ENCODE measurements at regions not wholly inside any gene's neighbourhood (a gene's known extent, or its start where the extent isn't known, plus 50 kb on each side); places are given as distances from the start of the nearest gene placed in this dataset.

- no peaks in the 10 kb centered on the region for H3K36me3 ChIP-seq (replicated peaks in 1 of 2; ENCODE audit: insufficient read depth in 1 of 2, low read depth in 2 of 2)
- ATAC-seq = no peak
- intact Hi-C loops (cut with DNase I) = no loop called here
- H3K27ac ChIP-seq = no peak overlapping the region
- DNase-seq = no peak
- no peaks in the 10 kb centered on the region for H3K4me1 ChIP-seq
- TF ChIP-seq CTCF (IDR thresholded peaks at IDR 0.05) (no peak), POLR2A (IDR thresholded peaks at IDR 0.05) (no peak)
- H3K27me3 ChIP-seq = no peaks in the 10 kb centered on the region
- no peak overlapping the region for H3K4me3 ChIP-seq
- no peaks in the 10 kb centered on the region for H3K9me3 ChIP-seq
- WGBS, 2 donors = 65 to 85% methylated on average over 1 of the region's 1 CpG
Observed at GRCh38 chr9:21574261-21574660, 92.1 kb upstream of the IFNE start.

- Histone ChIP-seq H3K4me3 (no peak overlapping the region), H3K9me3 (no peaks in the 10 kb centered on the region), H3K27ac (no peak overlapping the region), H3K36me3 (replicated peaks in 1 of 2; ENCODE audit: insufficient read depth in 1 of 2, low read depth in 2 of 2) (no peaks in the 10 kb centered on the region), H3K4me1 (no peaks in the 10 kb centered on the region), H3K27me3 (no peaks in the 10 kb centered on the region)
- whole genome bisulfite sequencing, 2 donors = 46 to 49% methylated on average over 7 of the region's 7 CpGs
- TF ChIP-seq CTCF (IDR thresholded peaks at IDR 0.05) (no peak), POLR2A (IDR thresholded peaks at IDR 0.05) (no peak)
- intact Hi-C loops (cut with DNase I) = no loop called here
- ATAC-seq (no peak), DNase-seq (no peak)
Observed at GRCh38 chr9:21576331-21577189, 94.4 kb upstream of the IFNE start.

- Histone ChIP-seq H3K9me3 (no peaks in the 10 kb centered on the region), H3K36me3 (replicated peaks in 1 of 2; ENCODE audit: insufficient read depth in 1 of 2, low read depth in 2 of 2) (no peaks in the 10 kb centered on the region), H3K4me1 (no peaks in the 10 kb centered on the region), H3K27ac (no peak overlapping the region), H3K27me3 (no peaks in the 10 kb centered on the region), H3K4me3 (no peak overlapping the region)
- ATAC-seq (no peak), DNase-seq (no peak)
- TF ChIP-seq POLR2A (IDR thresholded peaks at IDR 0.05) (no peak), CTCF (IDR thresholded peaks at IDR 0.05) (no peak)
- intact Hi-C loops (cut with DNase I) = no loop called here
- WGBS, 2 donors = 37 to 45% methylated on average over 4 of the region's 4 CpGs
Observed at GRCh38 chr9:21579247-21579671, 97.1 kb upstream of the IFNE start.

GRCh38 chr9:21579743-21580142, 97.6 kb upstream of the IFNE start:
- no peaks in the 10 kb centered on the region for H3K4me1 ChIP-seq
- TF ChIP-seq POLR2A (IDR thresholded peaks at IDR 0.05) = no peak
- TF ChIP-seq CTCF (IDR thresholded peaks at IDR 0.05) = no peak
- no peaks in the 10 kb centered on the region for H3K9me3 ChIP-seq
- H3K27me3 ChIP-seq = no peaks in the 10 kb centered on the region
- no peaks in the 10 kb centered on the region for H3K36me3 ChIP-seq (replicated peaks in 1 of 2; ENCODE audit: insufficient read depth in 1 of 2, low read depth in 2 of 2)
- no peak overlapping the region for H3K27ac ChIP-seq
- DNase-seq (no peak), ATAC-seq (no peak)
- 59 to 88% methylated on average over 1 of the region's 1 CpG for WGBS, 2 donors
- intact Hi-C loops (cut with DNase I) = no loop called here
- no peak overlapping the region for H3K4me3 ChIP-seq
